HG03095 (cell line): ENCODE measurements at regions not wholly inside any gene's neighbourhood (a gene's known extent, or its start where the extent isn't known, plus 50 kb on each side); places are given as distances from the start of the nearest gene placed in this dataset.
"Not testable (repeated sequence)": the region's sequence is repeated elsewhere in the genome, so short reads cannot be mapped to it uniquely, and the experiment has no call there.

Experiments used
- ATAC-seq: cut with Tn5 transposase; IDR thresholded peaks from one replicate; pipeline ENCODE4 v1.9.1; 2021; ENCODE audit warnings: moderate library complexity; ENCODE audit not compliant: unreplicated experiment

- ATAC-seq, result no peak
Observed at GRCh38 chr1:242651817-242652216, 127.3 kb upstream of the PLD5 start.

DNA sequence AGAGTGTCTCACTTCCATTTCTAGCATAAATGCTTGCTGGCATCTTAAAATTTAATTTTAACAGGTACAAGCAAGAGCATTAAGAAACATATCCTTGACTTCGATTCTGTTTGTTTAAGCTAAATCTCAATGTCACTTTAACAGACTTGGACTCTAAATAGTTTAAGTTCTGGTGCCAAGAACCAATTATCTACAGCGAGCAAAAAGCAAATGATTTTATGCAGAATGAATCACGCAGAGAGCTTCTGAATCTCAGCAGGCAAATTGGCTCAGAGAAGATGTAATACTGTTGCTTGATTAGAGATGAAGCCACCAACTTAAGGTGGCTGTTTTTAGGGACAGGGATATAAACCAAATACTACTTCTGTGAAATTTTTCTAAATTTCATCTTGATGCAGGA lies 117.0 kb upstream of the PLD5 start:
- ATAC-seq, result no peak

GRCh38 chr1:242639104-242639503 lies 114.6 kb upstream of the PLD5 start:
- no peak for ATAC-seq

- ATAC-seq, result no peak
Observed at GRCh38 chr1:242634732-242635131, 110.2 kb upstream of the PLD5 start.

DNA sequence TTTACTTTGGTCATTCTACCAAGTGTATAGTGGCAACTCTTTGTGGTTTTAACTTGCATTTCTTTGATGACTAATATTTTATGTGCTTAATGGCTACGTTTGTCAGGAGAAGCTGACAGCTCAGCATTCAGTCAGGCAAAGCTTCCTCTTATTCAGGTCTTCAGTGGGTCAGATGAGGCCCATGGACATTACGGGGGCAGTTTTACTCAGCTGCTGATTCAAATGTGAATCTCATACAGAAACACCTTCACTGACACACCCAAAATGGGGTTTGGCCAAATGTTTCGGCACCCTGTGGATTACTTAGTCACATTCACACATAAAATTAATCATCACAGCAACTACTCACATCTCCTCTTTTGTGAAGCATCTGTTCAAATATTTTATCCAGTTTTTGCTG lies 104.9 kb upstream of the PLD5 start:
- no peak for ATAC-seq

GRCh38 chr1:242623756-242624155 lies 99.3 kb upstream of the PLD5 start:
- ATAC-seq, result no peak

GRCh38 chr1:242623119-242623518 lies 98.6 kb upstream of the PLD5 start:
- ATAC-seq, result no peak

- no peak for ATAC-seq
Observed at GRCh38 chr1:242613266-242613815, 88.8 kb upstream of the PLD5 start.

DNA sequence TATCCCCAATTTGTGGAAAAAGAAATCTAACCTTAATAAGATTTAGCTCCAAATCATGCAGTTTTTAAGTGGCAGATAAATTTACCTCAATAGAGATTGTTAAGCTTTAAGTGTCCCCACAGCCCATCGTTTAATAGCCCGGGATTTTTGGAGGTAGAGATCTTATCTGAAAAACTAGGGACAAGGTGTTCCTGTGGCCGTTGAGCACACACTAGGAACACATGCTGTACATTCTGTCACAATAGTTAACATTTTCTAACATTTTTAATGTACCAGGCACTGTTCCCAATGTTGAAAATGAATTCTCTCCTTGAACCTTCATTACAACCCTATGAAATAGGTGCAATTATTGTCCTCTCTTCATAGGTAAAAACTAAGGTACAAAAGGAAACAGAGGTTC lies 85.7 kb upstream of the PLD5 start:
- no peak for ATAC-seq

GRCh38 chr1:242605521-242605920 lies 81.0 kb upstream of the PLD5 start:
- ATAC-seq, result no peak

- no peak for ATAC-seq
Observed at GRCh38 chr1:242602001-242602400, 77.5 kb upstream of the PLD5 start.

GRCh38 chr1:242593756-242594155 lies 69.3 kb upstream of the PLD5 start:
- ATAC-seq, result not testable (repeated sequence)

GRCh38 chr1:242586360-242586680 lies 61.8 kb upstream of the PLD5 start:
- ATAC-seq, result no peak

- ATAC-seq, result no peak
Observed at GRCh38 chr1:242585616-242586359, 61.3 kb upstream of the PLD5 start.

- ATAC-seq, result no peak
Observed at GRCh38 chr1:242582669-242583068, 58.2 kb upstream of the PLD5 start.

GRCh38 chr1:242579528-242580235 lies 55.2 kb upstream of the PLD5 start:
- no peak for ATAC-seq
